T-cell (primary cell): ENCODE measurements at regions not wholly inside any gene's neighbourhood (a gene's known extent, or its start where the extent isn't known, plus 50 kb on each side); places are given as distances from the start of the nearest gene placed in this dataset.

Experiments used
- ATAC-seq, 4 experiments: fragments of 200-7000 bp in 3 of 4; fragments of 150-1000 bp in 1 of 4; cut with Tn5 transposase; replicated peaks in 1 of 4; 1 replicate in 3 of 4; 2 replicates in 1 of 4; pipeline ENCODE4 v1.10.0; 2021; ENCODE audit warnings: moderate library complexity in 3 of 4, mild to moderate bottlenecking in 2 of 4, moderate number of reproducible peaks in 1 of 4
- CTCF ChIA-PET, 2 donors: fragments of 300-600 bp; sonication (Branson Sonifier 250); formaldehyde crosslinking; loops; one replicate each; lab custom pipeline; 2022; ENCODE audit warnings: antibody characterized with exemption in 2 of 2; lab: Charles Lee
- POLR2A ChIA-PET, 2 donors: fragments of 300-600 bp; sonication (Branson Sonifier 250); formaldehyde crosslinking; loops; one replicate each; lab custom pipeline; 2022; ENCODE audit warnings: antibody characterized with exemption in 2 of 2; lab: Charles Lee
- DNase-seq, 35 experiments: peaks; one replicate each; pipeline versions ENCODE4 v3.0.0 to v3.0.0-alpha.2; 2013 to 2023
- H3K27ac ChIP-seq: one replicate; pipeline ENCODE4 v1.5.1; 2013; ENCODE audit warnings: low read length
- H3K27me3 ChIP-seq, 2 experiments: replicated peaks in 1 of 2; 1 replicate in 1 of 2; 2 replicates in 1 of 2; pipeline versions ENCODE4 v1.6.1 to v1.7.0; 2013; ENCODE audit warnings: low read length in 1 of 2, mixed read lengths in 1 of 2; ENCODE audit not compliant: control insufficient read depth in 2 of 2, insufficient read depth in 2 of 2; ENCODE audit errors: extremely low read depth in 1 of 2
- H3K36me3 ChIP-seq, 2 donors: 1 replicate in 1 of 2; 2 replicates in 1 of 2; pipeline versions ENCODE4 v1.6.1 to v1.7.0; 2013; ENCODE audit warnings: low read length in 1 of 2; ENCODE audit not compliant: control insufficient read depth in 2 of 2, insufficient read depth in 1 of 2; ENCODE audit errors: extremely low read depth in 1 of 2
- H3K4me1 ChIP-seq, 2 experiments: 1 replicate in 1 of 2; 2 replicates in 1 of 2; pipeline versions ENCODE4 v1.6.1 to v1.7.0; 2013; ENCODE audit warnings: low read length in 2 of 2, mixed read lengths in 1 of 2; ENCODE audit not compliant: insufficient read depth in 2 of 2, control insufficient read depth in 1 of 2; ENCODE audit errors: extremely low read depth in 1 of 2
- H3K4me3 ChIP-seq, 2 donors: 1 replicate in 1 of 2; 2 replicates in 1 of 2; pipeline versions ENCODE4 v1.5.1 to v1.7.0; 2013; ENCODE audit warnings: mild to moderate bottlenecking in 2 of 2, low read length in 1 of 2, moderate library complexity in 1 of 2; ENCODE audit not compliant: control insufficient read depth in 1 of 2; ENCODE audit errors: extremely low read depth in 1 of 2
- H3K9me3 ChIP-seq: 2 replicates; pipeline ENCODE4 v1.7.0; 2013
- H3K27ac Mint-ChIP-seq, 2 donors: one replicate each; pipeline ENCODE4 v1.8.0; 2020 to 2021; ENCODE audit warnings: mild to moderate bottlenecking in 2 of 2, mixed read lengths in 2 of 2
- H3K27me3 Mint-ChIP-seq, 2 donors: one replicate each; pipeline ENCODE4 v1.8.0; 2021 to 2022; ENCODE audit warnings: mixed read lengths in 2 of 2
- H3K36me3 Mint-ChIP-seq: one replicate; pipeline ENCODE4 v1.8.0; 2021; ENCODE audit warnings: mixed read lengths
- H3K4me1 Mint-ChIP-seq, 3 donors: one replicate each; pipeline ENCODE4 v1.8.0; 2020 to 2022; ENCODE audit warnings: mixed read lengths in 3 of 3, mild to moderate bottlenecking in 1 of 3
- H3K4me3 Mint-ChIP-seq, 3 donors: one replicate each; pipeline ENCODE4 v1.8.0; 2020 to 2022; ENCODE audit warnings: mild to moderate bottlenecking in 3 of 3, mixed read lengths in 3 of 3, moderate library complexity in 3 of 3
- H3K9me3 Mint-ChIP-seq, 3 donors: one replicate each; pipeline ENCODE4 v1.8.0; 2020 to 2022; ENCODE audit warnings: mixed read lengths in 3 of 3
- WGBS: methylation state at CpG from one replicate; pipeline ENCODE4 v1.1.5; 2013; ENCODE audit warnings: missing lambda C conversion rate; ENCODE audit not compliant: insufficient coverage; 5-methylcytosine and 5-hydroxymethylcytosine counted together

DNA sequence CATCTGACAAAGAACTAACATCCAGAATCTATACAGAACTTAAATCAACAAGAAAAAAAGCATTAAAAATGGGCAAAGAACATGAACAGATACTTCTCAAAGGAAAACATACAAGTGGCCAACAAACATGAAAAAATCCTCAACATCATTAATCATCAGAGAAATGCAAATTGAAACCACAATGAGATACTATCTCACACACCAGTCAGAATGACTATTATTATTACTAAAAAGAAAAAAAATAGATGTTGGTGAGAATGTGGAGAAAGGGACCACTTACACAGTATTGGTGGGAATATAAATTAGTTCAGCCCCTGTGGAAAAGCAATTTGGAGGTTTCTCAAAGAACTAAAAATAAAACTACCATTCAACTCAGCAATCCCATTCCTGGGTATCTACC is 89.1 kb upstream of the ADO start:
- H3K9me3 ChIP-seq, result no peaks in the 10 kb centered on the region
- Mint-ChIP-seq H3K9me3 (no peaks in the 10 kb centered on the region), H3K4me3 (no peak overlapping the region), H3K36me3 (no peaks in the 10 kb centered on the region), H3K27ac (no peak overlapping the region), H3K4me1 (peaks cover 0 to 4% (median 4%) of the 10 kb centered on the region in 3 donors), H3K27me3 (no peaks in the 10 kb centered on the region)
- H3K4me1 ChIP-seq, result no peaks in the 10 kb centered on the region
- H3K27me3 ChIP-seq, result no peaks in the 10 kb centered on the region
- no peak overlapping the region for H3K4me3 ChIP-seq
- CTCF ChIA-PET, result interaction anchor here in 1 of 2 donors (0.6 kb wide), 1 partner anchor 444 kb away, joined by 9 read pairs; no protein-coding TSS in a partner anchor
- no peaks in the 10 kb centered on the region for H3K36me3 ChIP-seq
- ATAC-seq, result no peak
- DNase-seq, result no peak
- H3K27ac ChIP-seq, result no peak overlapping the region
- POLR2A ChIA-PET, result no interaction called here

DNA sequence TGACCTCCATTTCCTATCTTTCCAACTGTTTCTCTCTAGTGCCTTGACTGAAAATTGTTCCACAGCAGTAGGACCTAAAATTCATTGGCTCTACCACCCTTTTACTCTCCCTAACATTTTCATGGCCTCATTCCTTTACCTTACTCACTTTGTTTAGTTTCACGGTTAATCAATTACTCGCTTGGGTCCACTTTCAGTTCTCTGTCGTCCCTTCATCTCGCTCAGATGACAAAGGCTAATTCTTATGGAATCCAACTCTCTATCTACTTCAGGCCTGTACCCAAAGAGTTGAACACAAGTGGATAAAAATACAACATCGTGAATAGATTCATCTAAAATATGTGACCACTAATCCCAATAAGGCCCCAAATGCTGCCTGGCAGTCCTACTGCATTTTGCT is 85.9 kb upstream of the ADO start:
- no peak overlapping the region for H3K4me3 Mint-ChIP-seq
- ATAC-seq (no peak), DNase-seq (no peak)
- H3K36me3 Mint-ChIP-seq, result no peaks in the 10 kb centered on the region
- WGBS, result 90% methylated on average over 5 of the region's 5 CpGs
- no peak overlapping the region for H3K27ac Mint-ChIP-seq
- H3K9me3 ChIP-seq, result no peaks in the 10 kb centered on the region
- H3K27me3 Mint-ChIP-seq, result no peaks in the 10 kb centered on the region
- no peaks in the 10 kb centered on the region for H3K4me1 ChIP-seq
- no peaks in the 10 kb centered on the region for H3K9me3 Mint-ChIP-seq
- no peak overlapping the region for H3K27ac ChIP-seq
- no peaks in the 10 kb centered on the region for H3K36me3 ChIP-seq
- CTCF ChIA-PET, result no interaction called here
- H3K4me3 ChIP-seq, result no peak overlapping the region
- peaks cover 0 to 4% (median 4%) of the 10 kb centered on the region in 3 donors for H3K4me1 Mint-ChIP-seq
- no peaks in the 10 kb centered on the region for H3K27me3 ChIP-seq
- POLR2A ChIA-PET, result no interaction called here

DNA sequence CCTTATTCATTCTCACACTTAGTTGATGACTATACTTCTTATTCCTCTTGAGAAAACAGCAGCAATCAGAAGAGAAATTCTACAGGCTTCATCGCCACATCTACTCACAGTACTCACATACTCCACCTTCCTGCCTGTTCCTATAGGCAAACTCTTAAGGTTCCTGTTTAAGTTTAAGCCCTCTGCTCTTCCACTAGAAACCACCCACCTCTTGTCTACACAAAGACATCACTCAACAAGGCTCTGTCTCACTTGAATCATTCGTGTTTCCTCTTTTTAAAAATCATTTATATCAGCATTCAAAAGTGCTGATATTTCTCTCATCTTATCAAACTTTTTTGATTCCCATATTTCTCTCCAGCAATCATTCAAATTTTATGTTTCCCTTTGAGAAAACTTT is 85.5 kb upstream of the ADO start:
- CTCF ChIA-PET, result no interaction called here

DNA sequence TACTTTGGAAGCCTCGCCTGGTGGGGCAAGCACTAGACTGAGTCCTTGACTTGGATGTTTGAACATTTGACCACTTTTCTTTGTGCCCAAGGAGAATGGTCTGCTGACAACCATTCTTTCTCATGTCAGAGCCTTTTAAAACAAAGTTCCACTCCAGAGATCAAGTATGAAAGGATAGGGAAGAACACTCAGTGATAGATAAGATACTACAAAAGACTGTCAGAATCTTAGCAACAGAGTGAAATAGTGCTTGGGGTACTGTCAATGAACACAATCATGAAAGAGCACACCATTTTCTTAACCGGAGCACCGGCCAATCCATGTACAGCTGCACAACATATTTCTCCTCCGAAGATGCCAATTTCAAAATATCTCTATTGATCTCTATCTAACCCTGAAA is 82.8 kb upstream of the ADO start:
- H3K36me3 ChIP-seq, result no peaks in the 10 kb centered on the region
- Mint-ChIP-seq H3K36me3 (no peaks in the 10 kb centered on the region), H3K27ac (no peak overlapping the region), H3K27me3 (peaks cover 0 to 2% of the 10 kb centered on the region in 2 donors), H3K9me3 (no peaks in the 10 kb centered on the region), H3K4me3 (no peak overlapping the region), H3K4me1 (peaks cover 0 to 13% (median 8%) of the 10 kb centered on the region in 3 donors)
- ChIA-PET POLR2A (no interaction called here), CTCF (no interaction called here)
- no peak overlapping the region for H3K27ac ChIP-seq
- WGBS, result 89% methylated on average over 3 of the region's 4 CpGs
- H3K4me1 ChIP-seq, result no peaks in the 10 kb centered on the region
- no peak for ATAC-seq
- H3K27me3 ChIP-seq, result no peaks in the 10 kb centered on the region
- no peak for DNase-seq
- no peaks in the 10 kb centered on the region for H3K9me3 ChIP-seq
- H3K4me3 ChIP-seq, result no peak overlapping the region

More for the DNA sequence above, 85.5 kb upstream of the ADO start:
- no peaks in the 10 kb centered on the region for H3K9me3 ChIP-seq
- Mint-ChIP-seq H3K4me3 (no peak overlapping the region), H3K4me1 (peaks cover 0 to 4% (median 4%) of the 10 kb centered on the region in 3 donors), H3K9me3 (no peaks in the 10 kb centered on the region), H3K27me3 (no peaks in the 10 kb centered on the region), H3K27ac (no peak overlapping the region), H3K36me3 (no peaks in the 10 kb centered on the region)
- no peaks in the 10 kb centered on the region for H3K4me1 ChIP-seq
- H3K27me3 ChIP-seq, result no peaks in the 10 kb centered on the region
- no peak for DNase-seq
- no peak overlapping the region for H3K27ac ChIP-seq
- POLR2A ChIA-PET, result no interaction called here
- H3K36me3 ChIP-seq, result no peaks in the 10 kb centered on the region
- no peak overlapping the region for H3K4me3 ChIP-seq
- 79% methylated on average over 2 of the region's 2 CpGs for WGBS
- ATAC-seq, result no peak

DNA sequence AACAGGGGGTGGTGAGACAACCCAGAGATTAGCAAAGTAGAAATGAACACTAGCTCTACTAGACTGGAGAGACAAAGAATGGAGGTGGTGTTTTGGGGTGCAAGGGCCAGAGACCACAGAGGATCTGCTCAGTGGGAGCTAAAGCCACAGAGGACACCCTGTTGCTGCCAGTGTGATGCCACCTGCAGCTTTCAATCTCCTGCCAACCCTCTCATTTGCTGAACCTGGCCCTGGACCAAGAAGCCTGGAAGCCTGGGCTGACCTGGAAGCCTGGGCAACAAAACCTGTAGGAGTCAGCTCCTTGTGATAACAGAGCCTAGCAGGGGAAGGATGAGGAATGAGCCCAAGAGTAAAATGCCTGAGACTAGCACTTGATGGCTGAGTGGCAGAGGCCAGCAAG is 81.1 kb upstream of the ADO start:
- Histone ChIP-seq H3K27me3 (no peaks in the 10 kb centered on the region), H3K27ac (no peak overlapping the region), H3K4me1 (no peaks in the 10 kb centered on the region), H3K9me3 (no peaks in the 10 kb centered on the region), H3K4me3 (no peak overlapping the region), H3K36me3 (no peaks in the 10 kb centered on the region)
- no peaks in the 10 kb centered on the region for H3K9me3 Mint-ChIP-seq
- H3K27me3 Mint-ChIP-seq, result peaks cover 2 to 5% of the 10 kb centered on the region in 2 donors
- no peak overlapping the region for H3K27ac Mint-ChIP-seq
- no peak for DNase-seq
- H3K4me1 Mint-ChIP-seq, result peaks cover 4 to 15% (median 13%) of the 10 kb centered on the region in 3 donors
- H3K4me3 Mint-ChIP-seq, result no peak overlapping the region
- ATAC-seq, result no peak
- POLR2A ChIA-PET, result no interaction called here
- CTCF ChIA-PET, result no interaction called here
- H3K36me3 Mint-ChIP-seq, result no peaks in the 10 kb centered on the region

DNA sequence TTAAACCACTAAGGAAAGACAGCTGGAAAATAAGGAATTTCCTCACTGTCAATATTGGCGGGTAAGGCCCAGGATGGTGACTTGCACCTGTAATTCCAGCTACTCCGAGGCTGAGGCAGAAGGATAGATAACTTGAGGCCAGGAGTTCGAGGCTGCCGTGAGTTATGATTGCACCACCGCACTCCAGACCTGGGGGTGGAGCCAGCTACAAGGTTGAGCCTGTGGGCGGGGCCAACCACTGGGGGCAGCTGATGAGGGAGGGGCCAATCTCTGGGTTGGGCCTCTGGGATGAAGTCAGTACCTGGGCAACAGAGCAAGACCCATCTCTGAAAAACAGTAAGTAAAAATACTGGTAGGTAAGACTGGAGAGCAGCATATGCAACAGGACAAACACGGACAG is 80.1 kb upstream of the ADO start:
- Mint-ChIP-seq H3K4me1 (peaks cover 13 to 23% (median 13%) of the 10 kb centered on the region in 3 donors), H3K27me3 (peaks cover 2 to 5% of the 10 kb centered on the region in 2 donors), H3K36me3 (no peaks in the 10 kb centered on the region), H3K27ac (no peak overlapping the region), H3K4me3 (no peak overlapping the region), H3K9me3 (no peaks in the 10 kb centered on the region)
- ChIA-PET POLR2A (no interaction called here), CTCF (no interaction called here)
- Histone ChIP-seq H3K36me3 (no peaks in the 10 kb centered on the region), H3K4me3 (no peak overlapping the region), H3K9me3 (no peaks in the 10 kb centered on the region), H3K27ac (no peak overlapping the region), H3K4me1 (no peaks in the 10 kb centered on the region), H3K27me3 (no peaks in the 10 kb centered on the region)
- DNase-seq (no peak), ATAC-seq (no peak)
- 94% methylated on average over 7 of the region's 7 CpGs for WGBS

DNA sequence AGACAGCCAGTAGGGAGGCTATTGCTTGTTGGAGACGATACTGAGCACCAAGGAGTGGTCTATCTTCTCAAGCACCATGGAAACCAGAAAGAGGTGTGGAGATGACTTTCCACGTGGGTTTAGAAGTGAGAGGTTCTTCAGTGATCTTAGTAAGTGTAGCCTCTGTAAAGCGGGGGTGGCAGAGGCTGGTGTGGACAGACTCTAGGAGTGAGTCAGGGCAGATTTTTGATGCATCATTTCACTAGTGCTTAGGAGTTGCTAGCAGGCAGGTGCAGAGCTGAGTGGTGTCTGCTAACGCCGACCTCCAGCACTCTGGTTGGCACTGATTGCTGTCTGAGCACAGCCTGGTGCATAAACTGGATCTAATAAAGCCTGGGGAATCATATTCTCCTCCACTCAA is 78.4 kb upstream of the ADO start:
- ATAC-seq, result no peak
- H3K27ac Mint-ChIP-seq, result no peak overlapping the region

More for the DNA sequence above, 78.4 kb upstream of the ADO start:
- Mint-ChIP-seq H3K9me3 (no peaks in the 10 kb centered on the region), H3K4me3 (no peak overlapping the region), H3K27me3 (peaks cover 2 to 5% of the 10 kb centered on the region in 2 donors), H3K4me1 (peaks cover 13 to 23% (median 14%) of the 10 kb centered on the region in 3 donors), H3K36me3 (no peaks in the 10 kb centered on the region)
- DNase-seq, result no peak
- Histone ChIP-seq H3K4me3 (no peak overlapping the region), H3K27ac (no peak overlapping the region), H3K4me1 (no peaks in the 10 kb centered on the region), H3K36me3 (no peaks in the 10 kb centered on the region), H3K9me3 (no peaks in the 10 kb centered on the region), H3K27me3 (no peaks in the 10 kb centered on the region)
- ChIA-PET POLR2A (no interaction called here), CTCF (no interaction called here)
- 26% methylated on average over 5 of the region's 5 CpGs for WGBS
